Left hindlimb (tissue), 1 donor: ENCODE measurements at regions not wholly inside any gene's neighbourhood (a gene's known extent, or its start where the extent isn't known, plus 50 kb on each side); places are given as distances from the start of the nearest gene placed in this dataset.
"Not testable (repeated sequence)": the region's sequence is repeated elsewhere in the genome, so short reads cannot be mapped to it uniquely, and the experiment has no call there.

Source experiments
- DNase-seq: peaks from one replicate; pipeline ENCODE4 v3.0.0-alpha.2; 2018

- peak; percentile 90 for DNase-seq
These were observed 110.0 kb upstream of the LPCAT1 start for GRCh38 chr5:1633605-1634336.

- not testable (repeated sequence) for DNase-seq
These were observed 107.2 kb upstream of the LPCAT1 start for GRCh38 chr5:1631004-1631403.

GRCh38 chr5:1626397-1626796 is 102.6 kb upstream of the LPCAT1 start:
- not testable (repeated sequence) for DNase-seq

- DNase-seq = not testable (repeated sequence)
These were observed 95.8 kb upstream of the LPCAT1 start for GRCh38 chr5:1619531-1619930.

- DNase-seq = not testable (repeated sequence)
These were observed 94.6 kb upstream of the LPCAT1 start for GRCh38 chr5:1618296-1618865.

- DNase-seq = not testable (repeated sequence)
These were observed 93.5 kb upstream of the LPCAT1 start for GRCh38 chr5:1617236-1617755.

GRCh38 chr5:1613515-1613914 is 89.8 kb upstream of the LPCAT1 start:
- not testable (repeated sequence) for DNase-seq

GRCh38 chr5:1610526-1610925 is 86.8 kb upstream of the LPCAT1 start:
- not testable (repeated sequence) for DNase-seq

- not testable (repeated sequence) for DNase-seq
These were observed 85.4 kb upstream of the LPCAT1 start for GRCh38 chr5:1609111-1609510.

- not testable (repeated sequence) for DNase-seq
These were observed 84.6 kb upstream of the LPCAT1 start for GRCh38 chr5:1608336-1608735.

GRCh38 chr5:1606951-1607350 is 83.2 kb upstream of the LPCAT1 start:
- DNase-seq = not testable (repeated sequence)

GRCh38 chr5:1603916-1604315 is 80.2 kb upstream of the LPCAT1 start:
- not testable (repeated sequence) for DNase-seq

GRCh38 chr5:1601565-1601964 is 77.8 kb upstream of the LPCAT1 start:
- DNase-seq = not testable (repeated sequence)

- not testable (repeated sequence) for DNase-seq
These were observed 75.4 kb upstream of the LPCAT1 start for GRCh38 chr5:1598950-1599737.

- DNase-seq = not testable (repeated sequence)
These were observed 73.3 kb upstream of the LPCAT1 start for GRCh38 chr5:1597093-1597473.

- DNase-seq = not testable (repeated sequence)
These were observed 72.8 kb upstream of the LPCAT1 start for GRCh38 chr5:1596462-1597092.

- DNase-seq = peak; percentile 90
These were observed 70.8 kb upstream of the LPCAT1 start for GRCh38 chr5:1594357-1595106.

GRCh38 chr5:1593903-1594356 is 70.2 kb upstream of the LPCAT1 start:
- peak; percentile 48 for DNase-seq

- DNase-seq = not testable (repeated sequence)
These were observed 64.4 kb upstream of the LPCAT1 start for GRCh38 chr5:1588071-1588694.

GRCh38 chr5:1583081-1583875 is 59.5 kb upstream of the LPCAT1 start:
- not testable (repeated sequence) for DNase-seq

- not testable (repeated sequence) for DNase-seq
These were observed 55.6 kb upstream of the LPCAT1 start for GRCh38 chr5:1579389-1579788.
